ENCODE measurements at regions not wholly inside any gene's neighbourhood (a gene's known extent, or its start where the extent isn't known, plus 50 kb on each side); places are given as distances from the start of the nearest gene placed in this dataset.

- Histone ChIP-seq H3K27me3 (ENCODE audit: low read length) (no peaks in the 10 kb centered on the region), H2AFZ (ENCODE audit: low read length) (no peak overlapping the region), H3K4me3 (ENCODE audit: low read length) (no peak overlapping the region), H3K9ac (ENCODE audit: low read length) (no peak overlapping the region), H3K4me1 (ENCODE audit: insufficient read depth, low read length) (no peaks in the 10 kb centered on the region), H4K20me1 (ENCODE audit: low read length) (no peaks in the 10 kb centered on the region), H3K27ac (ENCODE audit: low read length) (no peak overlapping the region), H3F3A (ENCODE audit: low read length, unreplicated experiment) (no peaks in the 10 kb centered on the region), H3K4me2 (ENCODE audit: low read length) (no peak overlapping the region), H3K9me3 (ENCODE audit: low read length) (0 out of 2 replicates have a peak, but pooled peaks cover 4% of the 10 kb centered on the region), H3K79me2 (ENCODE audit: low read length) (no peaks in the 10 kb centered on the region), H3K9me2 (replicated peaks; ENCODE audit: low read length) (no peaks in the 10 kb centered on the region), H3K36me3 (ENCODE audit: low read depth, low read length) (no peaks in the 10 kb centered on the region)
- intact Hi-C loops (cut with micrococcal nuclease), result no loop called here
- DNase-seq (no peak), ATAC-seq (no peak)
- TF ChIP-seq CTCF (conservative IDR thresholded peaks at IDR 0.05; ENCODE audit: low read depth, low read length), result no peak
- no peak for TF ChIP-seq EZH2 (IDR thresholded peaks at IDR 0.05; ENCODE audit: low read length, unreplicated experiment)
- TF ChIP-seq EZH2phosphoT487 (IDR thresholded peaks at IDR 0.05; ENCODE audit: borderline replicate concordance, low read length), result no peak
- ChIA-PET POLR2A (ENCODE audit: unreplicated experiment) (no interaction called here), CTCF (no interaction called here)
- BruUV-seq (replicated peaks), result no TSS peak
Observed at GRCh38 chr5:3119435-3119834, 368.0 kb upstream of the IRX2 start.

GRCh38 chr5:3118340-3118739 is 366.9 kb upstream of the IRX2 start:
- Histone ChIP-seq H3K9me3 (ENCODE audit: low read length) (0 out of 2 replicates have a peak, but pooled peaks cover 4% of the 10 kb centered on the region), H3K27ac (ENCODE audit: low read length) (no peak overlapping the region), H3K9ac (ENCODE audit: low read length) (no peak overlapping the region), H3K4me3 (ENCODE audit: low read length) (no peak overlapping the region), H3K9me2 (replicated peaks; ENCODE audit: low read length) (no peaks in the 10 kb centered on the region), H4K20me1 (ENCODE audit: low read length) (no peaks in the 10 kb centered on the region), H3F3A (ENCODE audit: low read length, unreplicated experiment) (no peaks in the 10 kb centered on the region), H2AFZ (ENCODE audit: low read length) (no peak overlapping the region), H3K27me3 (ENCODE audit: low read length) (no peaks in the 10 kb centered on the region), H3K36me3 (ENCODE audit: low read depth, low read length) (no peaks in the 10 kb centered on the region), H3K4me1 (ENCODE audit: insufficient read depth, low read length) (no peaks in the 10 kb centered on the region), H3K4me2 (ENCODE audit: low read length) (no peak overlapping the region), H3K79me2 (ENCODE audit: low read length) (no peaks in the 10 kb centered on the region)
- no TSS peak for BruUV-seq (replicated peaks)
- no peak for DNase-seq
- ChIA-PET POLR2A (ENCODE audit: unreplicated experiment) (no interaction called here), CTCF (no interaction called here)
- no peak for ATAC-seq
- TF ChIP-seq CTCF (conservative IDR thresholded peaks at IDR 0.05; ENCODE audit: low read depth, low read length), result no peak
- TF ChIP-seq EZH2 (IDR thresholded peaks at IDR 0.05; ENCODE audit: low read length, unreplicated experiment), result no peak
- no peak for TF ChIP-seq EZH2phosphoT487 (IDR thresholded peaks at IDR 0.05; ENCODE audit: borderline replicate concordance, low read length)
- intact Hi-C loops (cut with micrococcal nuclease), result no loop called here

GRCh38 chr5:3116366-3116765 is 364.9 kb upstream of the IRX2 start:
- BruUV-seq (replicated peaks), result no TSS peak
- Histone ChIP-seq H3K4me3 (ENCODE audit: low read length) (no peak overlapping the region), H4K20me1 (ENCODE audit: low read length) (no peaks in the 10 kb centered on the region), H3K9me2 (replicated peaks; ENCODE audit: low read length) (no peaks in the 10 kb centered on the region), H3F3A (ENCODE audit: low read length, unreplicated experiment) (no peaks in the 10 kb centered on the region), H3K27me3 (ENCODE audit: low read length) (no peaks in the 10 kb centered on the region), H3K9me3 (ENCODE audit: low read length) (no peaks in the 10 kb centered on the region), H3K79me2 (ENCODE audit: low read length) (no peaks in the 10 kb centered on the region), H3K36me3 (ENCODE audit: low read depth, low read length) (no peaks in the 10 kb centered on the region), H3K9ac (ENCODE audit: low read length) (no peak overlapping the region), H3K27ac (ENCODE audit: low read length) (no peak overlapping the region), H3K4me2 (ENCODE audit: low read length) (no peak overlapping the region), H2AFZ (ENCODE audit: low read length) (no peak overlapping the region), H3K4me1 (ENCODE audit: insufficient read depth, low read length) (no peaks in the 10 kb centered on the region)
- ChIA-PET CTCF (no interaction called here), POLR2A (ENCODE audit: unreplicated experiment) (no interaction called here)
- ATAC-seq (no peak), DNase-seq (no peak)
- intact Hi-C loops (cut with micrococcal nuclease), result no loop called here
- TF ChIP-seq EZH2 (IDR thresholded peaks at IDR 0.05; ENCODE audit: low read length, unreplicated experiment), result no peak
